ENCODE measurements at regions not wholly inside any gene's neighbourhood (a gene's known extent, or its start where the extent isn't known, plus 50 kb on each side); places are given as distances from the start of the nearest gene placed in this dataset.

- H3K36me3 Mint-ChIP-seq (ENCODE audit: unreplicated experiment): peaks cover 1% of the 10 kb centered on the region
- H3K4me3 Mint-ChIP-seq (ENCODE audit: unreplicated experiment): no peak overlapping the region
- no peak for DNase-seq (ENCODE audit: extremely low spot score, unreplicated experiment)
- H3K27ac Mint-ChIP-seq (ENCODE audit: unreplicated experiment): no peak overlapping the region
- H3K27me3 Mint-ChIP-seq (ENCODE audit: unreplicated experiment): no peaks in the 10 kb centered on the region
- H3K4me1 Mint-ChIP-seq (ENCODE audit: unreplicated experiment): peaks cover 28% of the 10 kb centered on the region
- no peak for TF ChIP-seq CTCF (IDR thresholded peaks at IDR 0.05)
- H3K9me3 Mint-ChIP-seq (ENCODE audit: unreplicated experiment): no peaks in the 10 kb centered on the region
Measured at GRCh38 chr18:22700920-22701319, 232.2 kb upstream of the RBBP8 start.

- Mint-ChIP-seq H3K36me3 (ENCODE audit: unreplicated experiment) (peaks cover 1% of the 10 kb centered on the region), H3K9me3 (ENCODE audit: unreplicated experiment) (no peaks in the 10 kb centered on the region), H3K4me3 (ENCODE audit: unreplicated experiment) (no peak overlapping the region), H3K27ac (ENCODE audit: unreplicated experiment) (no peak overlapping the region), H3K4me1 (ENCODE audit: unreplicated experiment) (peaks cover 26% of the 10 kb centered on the region), H3K27me3 (ENCODE audit: unreplicated experiment) (no peaks in the 10 kb centered on the region)
- DNase-seq (ENCODE audit: extremely low spot score, unreplicated experiment): no peak
- no peak for TF ChIP-seq CTCF (IDR thresholded peaks at IDR 0.05)
Measured at GRCh38 chr18:22701326-22701725, 231.8 kb upstream of the RBBP8 start.

- H3K4me1 Mint-ChIP-seq (ENCODE audit: unreplicated experiment): peaks cover 26% of the 10 kb centered on the region
- H3K4me3 Mint-ChIP-seq (ENCODE audit: unreplicated experiment): no peak overlapping the region
- H3K9me3 Mint-ChIP-seq (ENCODE audit: unreplicated experiment): no peaks in the 10 kb centered on the region
- no peaks in the 10 kb centered on the region for H3K27me3 Mint-ChIP-seq (ENCODE audit: unreplicated experiment)
- no peak for TF ChIP-seq CTCF (IDR thresholded peaks at IDR 0.05)
- no peak for DNase-seq (ENCODE audit: extremely low spot score, unreplicated experiment)
- H3K27ac Mint-ChIP-seq (ENCODE audit: unreplicated experiment): no peak overlapping the region
- H3K36me3 Mint-ChIP-seq (ENCODE audit: unreplicated experiment): peaks cover 1% of the 10 kb centered on the region
Measured at GRCh38 chr18:22701795-22702194, 231.3 kb upstream of the RBBP8 start.

GRCh38 chr18:22702806-22703205 is 230.3 kb upstream of the RBBP8 start:
- H3K27me3 Mint-ChIP-seq (ENCODE audit: unreplicated experiment): no peaks in the 10 kb centered on the region
- no peak overlapping the region for H3K4me3 Mint-ChIP-seq (ENCODE audit: unreplicated experiment)
- H3K9me3 Mint-ChIP-seq (ENCODE audit: unreplicated experiment): no peaks in the 10 kb centered on the region
- H3K36me3 Mint-ChIP-seq (ENCODE audit: unreplicated experiment): peaks cover 1% of the 10 kb centered on the region
- peaks cover 28% of the 10 kb centered on the region for H3K4me1 Mint-ChIP-seq (ENCODE audit: unreplicated experiment)
- no peak for DNase-seq (ENCODE audit: extremely low spot score, unreplicated experiment)
- H3K27ac Mint-ChIP-seq (ENCODE audit: unreplicated experiment): no peak overlapping the region
- TF ChIP-seq CTCF (IDR thresholded peaks at IDR 0.05): no peak

GRCh38 chr18:22703883-22704585 is 229.1 kb upstream of the RBBP8 start:
- no peak for DNase-seq (ENCODE audit: extremely low spot score, unreplicated experiment)
- TF ChIP-seq CTCF (IDR thresholded peaks at IDR 0.05): peak; percentile 75
- H3K4me3 Mint-ChIP-seq (ENCODE audit: unreplicated experiment): no peak overlapping the region
- H3K36me3 Mint-ChIP-seq (ENCODE audit: unreplicated experiment): peaks cover 1% of the 10 kb centered on the region
- no peaks in the 10 kb centered on the region for H3K9me3 Mint-ChIP-seq (ENCODE audit: unreplicated experiment)
- no peak overlapping the region for H3K27ac Mint-ChIP-seq (ENCODE audit: unreplicated experiment)
- no peaks in the 10 kb centered on the region for H3K27me3 Mint-ChIP-seq (ENCODE audit: unreplicated experiment)
- H3K4me1 Mint-ChIP-seq (ENCODE audit: unreplicated experiment): peaks cover 28% of the 10 kb centered on the region
